SK-N-SH treated with all-trans-retinoic acid at 6 μM for 48 hours (cell line): ENCODE measurements at regions not wholly inside any gene's neighbourhood (a gene's known extent, or its start where the extent isn't known, plus 50 kb on each side); places are given as distances from the start of the nearest gene placed in this dataset.

ENCODE experiments used
- BACH2 ChIP-seq: fragments of 250-450 bp; sonication (Bioruptor Pico); IDR thresholded peaks from 2 replicates; pipeline ENCODE4 v1.9.0; 2021; ENCODE audit warnings: mild to moderate bottlenecking, borderline replicate concordance
- PATZ1 ChIP-seq: fragments of 250-450 bp; sonication (Bioruptor Pico); IDR thresholded peaks from 2 replicates; pipeline ENCODE4 v1.8.0; 2020; ENCODE audit warnings: mild to moderate bottlenecking, moderate library complexity, borderline replicate concordance
- TCF4 ChIP-seq: fragments of 250-450 bp; sonication (Bioruptor Pico); IDR thresholded peaks from 2 replicates; pipeline ENCODE4 v1.8.0; 2021; ENCODE audit warnings: mild to moderate bottlenecking, moderate library complexity, borderline replicate concordance
- ZC3H10 ChIP-seq: fragments of 250-450 bp; sonication (Bioruptor Pico); IDR thresholded peaks from 2 replicates; pipeline ENCODE4 v1.5.1; 2021; ENCODE audit warnings: mild to moderate bottlenecking, moderate library complexity
- ZFP3 ChIP-seq: fragments of 250-450 bp; sonication (Bioruptor Pico); IDR thresholded peaks from 2 replicates; pipeline ENCODE4 v1.5.0; 2020; ENCODE audit warnings: mild to moderate bottlenecking, moderate library complexity
- ZFP30 ChIP-seq: fragments of 450-650 bp; formaldehyde crosslinking; IDR thresholded peaks from 2 replicates; pipeline ENCODE4 v1.5.0; 2022; ENCODE audit warnings: mild to moderate bottlenecking, moderate library complexity
- ZNF565 ChIP-seq: fragments of 450-650 bp; formaldehyde crosslinking; conservative IDR thresholded peaks from 2 replicates; pipeline ENCODE4 v1.5.0; 2020; ENCODE audit warnings: low read depth, mild to moderate bottlenecking, moderate library complexity

GRCh38 chr7:51607447-51607846 lies 290.8 kb upstream of the COBL start:
- TF ChIP-seq ZNF565 (CRISPR knock-in tag) (no peak), BACH2 (CRISPR knock-in tag) (no peak), PATZ1 (no peak), ZFP3 (CRISPR knock-in tag) (no peak), ZC3H10 (no peak), TCF4 (CRISPR knock-in tag) (no peak), ZFP30 (CRISPR knock-in tag) (no peak)
